ENCODE measurements at regions not wholly inside any gene's neighbourhood (a gene's known extent, or its start where the extent isn't known, plus 50 kb on each side); places are given as distances from the start of the nearest gene placed in this dataset.

DNA sequence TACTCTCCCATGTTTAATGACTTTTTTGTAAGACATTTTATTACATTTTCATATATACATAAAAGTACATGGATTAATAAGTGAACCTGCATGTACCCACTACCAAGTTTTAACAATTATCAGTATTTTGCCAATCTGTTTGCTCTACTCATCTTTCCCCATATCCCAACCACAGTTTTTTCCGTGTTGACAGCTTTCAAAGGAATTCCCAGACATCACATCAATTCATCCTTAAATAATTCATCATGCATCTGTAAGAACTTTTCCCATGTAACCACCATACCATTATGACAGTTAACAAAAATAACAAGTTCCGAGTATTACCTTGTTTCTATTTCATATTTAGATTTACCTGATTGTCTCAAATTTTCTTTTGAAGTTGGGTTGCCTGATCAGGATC is 436.7 kb downstream of the PDCD6IP start:
- no peaks in the 10 kb centered on the region for H3K4me1 ChIP-seq (ENCODE audit: control insufficient read depth, extremely low read depth, insufficient read depth, low read length)
- no peaks in the 10 kb centered on the region for H3K36me3 ChIP-seq (ENCODE audit: control insufficient read depth in 2 of 2, extremely low read depth in 1 of 2, insufficient read depth in 2 of 2, low read length in 2 of 2)
- no peak overlapping the region for H3K4me2 ChIP-seq (ENCODE audit: control insufficient read depth, extremely low read depth, insufficient read depth, low read depth, low read length)
- FAIRE-seq: no peak
- TF ChIP-seq, protein P1, sequence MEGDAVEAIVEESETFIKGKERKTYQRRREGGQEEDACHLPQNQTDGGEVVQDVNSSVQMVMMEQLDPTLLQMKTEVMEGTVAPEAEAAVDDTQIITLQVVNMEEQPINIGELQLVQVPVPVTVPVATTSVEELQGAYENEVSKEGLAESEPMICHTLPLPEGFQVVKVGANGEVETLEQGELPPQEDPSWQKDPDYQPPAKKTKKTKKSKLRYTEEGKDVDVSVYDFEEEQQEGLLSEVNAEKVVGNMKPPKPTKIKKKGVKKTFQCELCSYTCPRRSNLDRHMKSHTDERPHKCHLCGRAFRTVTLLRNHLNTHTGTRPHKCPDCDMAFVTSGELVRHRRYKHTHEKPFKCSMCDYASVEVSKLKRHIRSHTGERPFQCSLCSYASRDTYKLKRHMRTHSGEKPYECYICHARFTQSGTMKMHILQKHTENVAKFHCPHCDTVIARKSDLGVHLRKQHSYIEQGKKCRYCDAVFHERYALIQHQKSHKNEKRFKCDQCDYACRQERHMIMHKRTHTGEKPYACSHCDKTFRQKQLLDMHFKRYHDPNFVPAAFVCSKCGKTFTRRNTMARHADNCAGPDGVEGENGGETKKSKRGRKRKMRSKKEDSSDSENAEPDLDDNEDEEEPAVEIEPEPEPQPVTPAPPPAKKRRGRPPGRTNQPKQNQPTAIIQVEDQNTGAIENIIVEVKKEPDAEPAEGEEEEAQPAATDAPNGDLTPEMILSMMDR (optimal IDR thresholded peaks at IDR 0.05 in 1 of 3, IDR thresholded peaks at IDR 0.05 in 1 of 3, conservative IDR thresholded peaks at IDR 0.05 in 1 of 3; ENCODE audit: extremely low read depth in 1 of 3, insufficient read depth in 2 of 3, low read length in 3 of 3): no peak
- no peak for TF ChIP-seq EZH2 (IDR thresholded peaks at IDR 0.05; ENCODE audit: low read length)
- no peak overlapping the region for H3K9ac ChIP-seq (ENCODE audit: control insufficient read depth, extremely low read depth, insufficient read depth, low read length)
- H2AFZ ChIP-seq (ENCODE audit: control insufficient read depth, low read length): no peak overlapping the region
- dilution Hi-C loops (cut with MboI; ENCODE audit: extremely low pct_ligation_motif_present, low sequenced_read_pairs): no loop called here
- no peaks in the 10 kb centered on the region for H4K20me1 ChIP-seq (ENCODE audit: control insufficient read depth, extremely low read depth, insufficient read depth, low read length)
- no peak overlapping the region for H3K27ac ChIP-seq (ENCODE audit: control insufficient read depth, insufficient read depth, low read length)
- no peak for DNase-seq (ENCODE audit: low read depth, low spot score)
- no peaks in the 10 kb centered on the region for H3K9me3 ChIP-seq (ENCODE audit: control insufficient read depth, low read depth, low read length)
- no peaks in the 10 kb centered on the region for H3K9me1 ChIP-seq (ENCODE audit: control insufficient read depth, extremely low read depth, insufficient read depth, low read length)
- no peaks in the 10 kb centered on the region for H3K79me2 ChIP-seq (ENCODE audit: control insufficient read depth, insufficient read depth, low read length)
- no peaks in the 10 kb centered on the region for H3K27me3 ChIP-seq (ENCODE audit: control insufficient read depth, extremely low read depth, insufficient read depth, low read length)
- H3K4me3 ChIP-seq (ENCODE audit: control insufficient read depth in 2 of 3, extremely low read depth in 1 of 3, insufficient read depth in 2 of 3, low read depth in 1 of 3, low read length in 3 of 3): no peak overlapping the region

DNA sequence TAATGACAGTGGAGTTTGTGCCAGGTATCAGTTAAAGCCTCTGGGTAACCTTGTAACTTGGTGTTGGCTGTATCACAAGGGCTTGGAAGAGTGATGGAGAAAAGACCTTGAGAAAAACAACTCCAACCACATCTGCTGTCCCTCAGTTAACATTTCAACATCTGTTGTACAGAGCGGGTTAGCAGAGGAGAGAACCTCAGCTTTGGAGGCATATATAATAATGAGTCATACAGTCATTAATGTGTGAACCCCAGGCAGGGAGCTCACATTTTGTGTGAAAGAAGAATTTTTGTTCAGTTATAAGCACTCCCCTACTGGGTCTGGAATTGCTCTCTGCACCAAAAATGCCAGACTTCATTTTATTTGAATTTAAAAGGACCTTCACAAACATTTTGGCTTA is 439.5 kb downstream of the PDCD6IP start:
- H3K9me1 ChIP-seq (ENCODE audit: control insufficient read depth, extremely low read depth, insufficient read depth, low read length): no peaks in the 10 kb centered on the region
- no peaks in the 10 kb centered on the region for H3K36me3 ChIP-seq (ENCODE audit: control insufficient read depth in 2 of 2, extremely low read depth in 1 of 2, insufficient read depth in 2 of 2, low read length in 2 of 2)
- H3K4me2 ChIP-seq (ENCODE audit: control insufficient read depth, extremely low read depth, insufficient read depth, low read depth, low read length): no peak overlapping the region
- DNase-seq (ENCODE audit: low read depth, low spot score) (no peak), FAIRE-seq (no peak)
- dilution Hi-C loops (cut with MboI; ENCODE audit: extremely low pct_ligation_motif_present, low sequenced_read_pairs): no loop called here
- TF ChIP-seq EZH2 (IDR thresholded peaks at IDR 0.05; ENCODE audit: low read length): no peak
- TF ChIP-seq, protein P1 (optimal IDR thresholded peaks at IDR 0.05 in 1 of 3, IDR thresholded peaks at IDR 0.05 in 1 of 3, conservative IDR thresholded peaks at IDR 0.05 in 1 of 3; ENCODE audit: extremely low read depth in 1 of 3, insufficient read depth in 2 of 3, low read length in 3 of 3): no peak
- H4K20me1 ChIP-seq (ENCODE audit: control insufficient read depth, extremely low read depth, insufficient read depth, low read length): no peaks in the 10 kb centered on the region
- H3K27me3 ChIP-seq (ENCODE audit: control insufficient read depth, extremely low read depth, insufficient read depth, low read length): no peaks in the 10 kb centered on the region
- no peaks in the 10 kb centered on the region for H3K9me3 ChIP-seq (ENCODE audit: control insufficient read depth, low read depth, low read length)
- no peaks in the 10 kb centered on the region for H3K4me1 ChIP-seq (ENCODE audit: control insufficient read depth, extremely low read depth, insufficient read depth, low read length)
- no peak overlapping the region for H3K27ac ChIP-seq (ENCODE audit: control insufficient read depth, insufficient read depth, low read length)
- H2AFZ ChIP-seq (ENCODE audit: control insufficient read depth, low read length): no peak overlapping the region
- H3K9ac ChIP-seq (ENCODE audit: control insufficient read depth, extremely low read depth, insufficient read depth, low read length): no peak overlapping the region
- H3K4me3 ChIP-seq (ENCODE audit: control insufficient read depth in 2 of 3, extremely low read depth in 1 of 3, insufficient read depth in 2 of 3, low read depth in 1 of 3, low read length in 3 of 3): no peak overlapping the region
- H3K79me2 ChIP-seq (ENCODE audit: control insufficient read depth, insufficient read depth, low read length): no peaks in the 10 kb centered on the region

All from keratinocyte (primary cell).